Keratinocyte (primary cell): ENCODE measurements at regions not wholly inside any gene's neighbourhood (a gene's known extent, or its start where the extent isn't known, plus 50 kb on each side); places are given as distances from the start of the nearest gene placed in this dataset.
"Not testable (repeated sequence)": the region's sequence is repeated elsewhere in the genome, so short reads cannot be mapped to it uniquely, and the experiment has no call there.

Experiments used
- DNase-seq: peaks from one replicate; pipeline ENCODE4 v3.0.0-alpha.2; 2011; ENCODE audit warnings: low read depth, missing footprints, low spot score
- FAIRE-seq: peaks from 2 replicates; lab custom pipeline; 2011; peaks lifted over from hg19 to GRCh38; lab: Jason Lieb, UNC
- H2AFZ ChIP-seq: 2 replicates; pipeline ENCODE4 v1.6.0; 2012; ENCODE audit warnings: low read length, control low read depth, inconsistent platforms; ENCODE audit not compliant: control insufficient read depth
- H3K27ac ChIP-seq: 2 replicates; pipeline ENCODE4 v1.5.1; 2011; ENCODE audit warnings: low read length; ENCODE audit not compliant: control insufficient read depth, insufficient read depth
- H3K27me3 ChIP-seq: 3 replicates; pipeline ENCODE4 v1.6.0; 2011; ENCODE audit warnings: low read length; ENCODE audit not compliant: control insufficient read depth, insufficient read depth; ENCODE audit errors: extremely low read depth
- H3K36me3 ChIP-seq, 2 experiments: 2 replicates in 1 of 2; 3 replicates in 1 of 2; pipeline ENCODE4 v1.5.1; 2011; ENCODE audit warnings: low read length in 2 of 2, mild to moderate bottlenecking in 1 of 2; ENCODE audit not compliant: control insufficient read depth in 2 of 2, insufficient read depth in 2 of 2; ENCODE audit errors: extremely low read depth in 1 of 2
- H3K4me1 ChIP-seq: 3 replicates; pipeline ENCODE4 v1.5.1; 2011; ENCODE audit warnings: low read length; ENCODE audit not compliant: control insufficient read depth, insufficient read depth; ENCODE audit errors: extremely low read depth
- H3K4me2 ChIP-seq: 3 replicates; pipeline ENCODE4 v1.6.0; 2011; ENCODE audit warnings: low read depth, low read length; ENCODE audit not compliant: control insufficient read depth, insufficient read depth; ENCODE audit errors: extremely low read depth
- H3K4me3 ChIP-seq, 3 experiments: fragments of 200-600 bp in 1 of 3; sonication (generic) in 1 of 3; 2 replicates in 2 of 3; 3 replicates in 1 of 3; pipeline ENCODE4 v1.5.1; 2011 to 2016; ENCODE audit warnings: low read length in 3 of 3, mild to moderate bottlenecking in 3 of 3, control low read depth in 2 of 3, inconsistent platforms in 1 of 3, low read depth in 1 of 3, mixed read lengths in 1 of 3, mixed run types in 1 of 3, moderate library complexity in 1 of 3; ENCODE audit not compliant: control insufficient read depth in 2 of 3, insufficient read depth in 2 of 3; ENCODE audit errors: extremely low read depth in 1 of 3
- H3K79me2 ChIP-seq: 2 replicates; pipeline ENCODE4 v1.6.0; 2012; ENCODE audit warnings: low read length; ENCODE audit not compliant: control insufficient read depth, insufficient read depth
- H3K9ac ChIP-seq: 3 replicates; pipeline ENCODE4 v1.6.0; 2011; ENCODE audit warnings: low read length; ENCODE audit not compliant: control insufficient read depth, insufficient read depth; ENCODE audit errors: extremely low read depth
- H3K9me1 ChIP-seq: 3 replicates; pipeline ENCODE4 v1.6.0; 2011; ENCODE audit warnings: low read length; ENCODE audit not compliant: control insufficient read depth, insufficient read depth; ENCODE audit errors: extremely low read depth
- H3K9me3 ChIP-seq: 2 replicates; pipeline ENCODE4 v1.5.1; 2012; ENCODE audit warnings: low read depth, low read length; ENCODE audit not compliant: control insufficient read depth
- H4K20me1 ChIP-seq: 3 replicates; pipeline ENCODE4 v1.6.0; 2011; ENCODE audit warnings: low read length; ENCODE audit not compliant: control insufficient read depth, insufficient read depth; ENCODE audit errors: extremely low read depth
- EZH2 ChIP-seq: IDR thresholded peaks from one replicate; pipeline ENCODE4 v1.6.1; 2012; ENCODE audit warnings: inconsistent platforms, mild to moderate bottlenecking, low read length, moderate library complexity
- dilution Hi-C: fragments of 300-500 bp; cut with MboI; formaldehyde crosslinking; loops from one replicate; pipeline ENCODE4 v1.7.0; 2020; ENCODE audit warnings: low sequenced_read_pairs; ENCODE audit not compliant: extremely low pct_ligation_motif_present
- TF ChIP-seq, protein P1 (sequence below), 3 experiments: IDR thresholded peaks in 1 of 3; conservative IDR thresholded peaks in 1 of 3; optimal IDR thresholded peaks in 1 of 3; 2 replicates in 2 of 3; 3 replicates in 1 of 3; pipeline versions ENCODE3 to v1.5.1; 2011; ENCODE audit warnings: low read length in 3 of 3, mild to moderate bottlenecking in 3 of 3, moderate library complexity in 2 of 3, control low read depth in 1 of 3, inconsistent platforms in 1 of 3; ENCODE audit not compliant: insufficient read depth in 2 of 3; ENCODE audit errors: extremely low read depth in 1 of 3

DNA sequence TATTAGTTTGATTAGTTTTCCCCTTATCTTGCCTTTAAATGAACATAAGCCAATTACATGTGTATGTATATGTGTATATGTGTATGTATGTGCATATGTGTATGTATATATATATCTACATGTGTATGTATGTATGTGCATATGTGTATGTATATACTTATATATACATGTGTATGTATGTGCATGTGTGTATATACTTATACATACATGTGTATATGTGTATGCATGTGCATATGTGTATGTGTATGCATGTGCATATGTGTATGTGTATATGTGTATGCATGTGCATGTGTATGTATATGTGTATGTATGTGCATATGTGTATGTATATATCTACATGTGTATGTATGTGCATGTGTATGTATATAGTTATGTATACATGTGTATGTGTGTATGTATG, 65.5 kb upstream of the CCT8L2 start:
- Histone ChIP-seq H3K27me3 (no peaks in the 10 kb centered on the region), H3K9ac (no peak overlapping the region), H4K20me1 (no peaks in the 10 kb centered on the region), H3K36me3 (no peaks in the 10 kb centered on the region), H2AFZ (no peak overlapping the region), H3K4me2 (no peak overlapping the region), H3K4me3 (no peak overlapping the region), H3K27ac (no peak overlapping the region), H3K79me2 (no peaks in the 10 kb centered on the region), H3K9me3 (no peaks in the 10 kb centered on the region), H3K9me1 (no peaks in the 10 kb centered on the region), H3K4me1 (no peaks in the 10 kb centered on the region)
- no peak for TF ChIP-seq EZH2
- TF ChIP-seq, protein P1, sequence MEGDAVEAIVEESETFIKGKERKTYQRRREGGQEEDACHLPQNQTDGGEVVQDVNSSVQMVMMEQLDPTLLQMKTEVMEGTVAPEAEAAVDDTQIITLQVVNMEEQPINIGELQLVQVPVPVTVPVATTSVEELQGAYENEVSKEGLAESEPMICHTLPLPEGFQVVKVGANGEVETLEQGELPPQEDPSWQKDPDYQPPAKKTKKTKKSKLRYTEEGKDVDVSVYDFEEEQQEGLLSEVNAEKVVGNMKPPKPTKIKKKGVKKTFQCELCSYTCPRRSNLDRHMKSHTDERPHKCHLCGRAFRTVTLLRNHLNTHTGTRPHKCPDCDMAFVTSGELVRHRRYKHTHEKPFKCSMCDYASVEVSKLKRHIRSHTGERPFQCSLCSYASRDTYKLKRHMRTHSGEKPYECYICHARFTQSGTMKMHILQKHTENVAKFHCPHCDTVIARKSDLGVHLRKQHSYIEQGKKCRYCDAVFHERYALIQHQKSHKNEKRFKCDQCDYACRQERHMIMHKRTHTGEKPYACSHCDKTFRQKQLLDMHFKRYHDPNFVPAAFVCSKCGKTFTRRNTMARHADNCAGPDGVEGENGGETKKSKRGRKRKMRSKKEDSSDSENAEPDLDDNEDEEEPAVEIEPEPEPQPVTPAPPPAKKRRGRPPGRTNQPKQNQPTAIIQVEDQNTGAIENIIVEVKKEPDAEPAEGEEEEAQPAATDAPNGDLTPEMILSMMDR (optimal IDR thresholded peaks at IDR 0.05 in 1 of 3, IDR thresholded peaks at IDR 0.05 in 1 of 3, conservative IDR thresholded peaks at IDR 0.05 in 1 of 3; ENCODE audit: extremely low read depth in 1 of 3, insufficient read depth in 2 of 3, low read length in 3 of 3): no peak
- FAIRE-seq (no peak), DNase-seq (no peak)
- dilution Hi-C loops: no loop called here

DNA sequence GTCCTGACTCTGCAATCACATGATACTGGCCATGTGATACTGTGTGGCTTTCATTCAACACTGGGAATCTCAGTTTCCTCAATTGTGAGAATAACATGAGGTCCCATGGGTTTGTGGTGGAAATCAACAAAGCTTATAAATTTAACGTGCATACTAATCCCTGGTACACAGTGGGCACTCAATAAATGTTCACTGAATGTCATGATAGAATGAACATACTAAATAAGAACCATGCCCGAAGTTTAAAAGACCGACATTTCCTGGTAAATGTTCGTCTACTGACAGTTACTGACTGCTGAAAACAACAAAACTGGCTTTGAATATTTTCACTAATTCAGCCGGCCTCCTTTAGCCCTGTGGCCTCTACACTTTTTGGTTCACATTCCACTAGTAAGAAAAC, 62.3 kb upstream of the CCT8L2 start:
- Histone ChIP-seq H3K79me2 (no peaks in the 10 kb centered on the region), H3K4me1 (no peaks in the 10 kb centered on the region), H3K4me2 (no peak overlapping the region), H3K27me3 (no peaks in the 10 kb centered on the region), H3K9me1 (no peaks in the 10 kb centered on the region), H3K9me3 (peaks cover 3% of the 10 kb centered on the region), H3K27ac (no peak overlapping the region), H3K36me3 (peaks cover 0 to 1% of the 10 kb centered on the region in 2 experiments), H3K9ac (no peak overlapping the region), H4K20me1 (no peaks in the 10 kb centered on the region), H3K4me3 (no peak overlapping the region), H2AFZ (no peak overlapping the region)
- no peak for FAIRE-seq
- dilution Hi-C loops: no loop called here
- no peak for DNase-seq
- TF ChIP-seq EZH2: no peak
- TF ChIP-seq, protein P1 (optimal IDR thresholded peaks at IDR 0.05 in 1 of 3, IDR thresholded peaks at IDR 0.05 in 1 of 3, conservative IDR thresholded peaks at IDR 0.05 in 1 of 3; ENCODE audit: extremely low read depth in 1 of 3, insufficient read depth in 2 of 3, low read length in 3 of 3): no peak

DNA sequence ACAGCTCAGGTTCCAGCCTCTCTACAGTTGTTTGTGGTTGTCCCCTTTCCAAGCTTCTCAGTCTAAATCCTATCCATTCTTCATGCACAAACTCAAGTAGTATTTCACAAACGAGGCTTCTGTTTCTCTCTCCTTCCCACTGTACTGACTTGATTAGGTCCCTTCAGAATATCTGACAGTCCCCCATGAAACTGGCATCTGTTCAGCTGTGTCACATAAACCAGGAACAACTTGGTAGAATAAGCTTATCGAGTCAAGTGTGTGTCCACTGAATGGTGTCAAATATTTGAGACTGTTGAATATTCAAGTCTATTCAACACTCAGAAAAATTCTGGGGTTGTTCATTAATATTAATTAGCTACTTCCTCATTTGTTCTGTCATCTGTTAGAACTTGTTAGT, 61.7 kb upstream of the CCT8L2 start:
- H2AFZ ChIP-seq, H3K27me3 ChIP-seq, H3K4me3 ChIP-seq, H3K79me2 ChIP-seq, H3K36me3 ChIP-seq, H3K4me2 ChIP-seq, H3K4me1 ChIP-seq, H4K20me1 ChIP-seq, H3K9me3 ChIP-seq, H3K27ac ChIP-seq, H3K9ac ChIP-seq, dilution Hi-C loops, DNase-seq, FAIRE-seq, H3K9me1 ChIP-seq: not testable (repeated sequence)

DNA sequence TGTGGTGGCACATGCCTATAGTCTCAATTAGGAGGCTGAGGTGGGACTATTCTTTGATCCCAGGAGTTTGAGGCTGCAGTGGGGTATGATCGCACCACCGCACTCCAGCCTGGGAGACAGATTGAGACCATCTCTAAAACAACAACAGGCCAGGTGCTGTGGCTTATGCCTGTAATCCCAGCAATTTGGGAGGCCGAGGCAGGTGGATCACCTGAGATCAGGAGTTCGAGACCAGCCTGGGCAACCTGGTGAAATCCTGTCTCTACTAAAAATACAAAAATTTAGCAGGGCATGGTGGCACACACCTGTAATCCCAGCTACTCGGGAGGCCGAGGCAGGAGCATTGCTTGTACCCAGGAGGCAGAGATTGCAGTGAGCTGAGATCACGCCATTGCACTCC, 60.6 kb upstream of the CCT8L2 start:
- H3K9ac ChIP-seq, H3K4me2 ChIP-seq, dilution Hi-C loops, H3K4me3 ChIP-seq, H4K20me1 ChIP-seq, DNase-seq, FAIRE-seq, H3K79me2 ChIP-seq, H2AFZ ChIP-seq, H3K4me1 ChIP-seq, H3K36me3 ChIP-seq, H3K27me3 ChIP-seq, H3K9me1 ChIP-seq, H3K9me3 ChIP-seq, H3K27ac ChIP-seq: not testable (repeated sequence)
